ENCODE measurements at regions not wholly inside any gene's neighbourhood (a gene's known extent, or its start where the extent isn't known, plus 50 kb on each side); places are given as distances from the start of the nearest gene placed in this dataset.
"Not testable (repeated sequence)": the region's sequence is repeated elsewhere in the genome, so short reads cannot be mapped to it uniquely, and the experiment has no call there.

DNA sequence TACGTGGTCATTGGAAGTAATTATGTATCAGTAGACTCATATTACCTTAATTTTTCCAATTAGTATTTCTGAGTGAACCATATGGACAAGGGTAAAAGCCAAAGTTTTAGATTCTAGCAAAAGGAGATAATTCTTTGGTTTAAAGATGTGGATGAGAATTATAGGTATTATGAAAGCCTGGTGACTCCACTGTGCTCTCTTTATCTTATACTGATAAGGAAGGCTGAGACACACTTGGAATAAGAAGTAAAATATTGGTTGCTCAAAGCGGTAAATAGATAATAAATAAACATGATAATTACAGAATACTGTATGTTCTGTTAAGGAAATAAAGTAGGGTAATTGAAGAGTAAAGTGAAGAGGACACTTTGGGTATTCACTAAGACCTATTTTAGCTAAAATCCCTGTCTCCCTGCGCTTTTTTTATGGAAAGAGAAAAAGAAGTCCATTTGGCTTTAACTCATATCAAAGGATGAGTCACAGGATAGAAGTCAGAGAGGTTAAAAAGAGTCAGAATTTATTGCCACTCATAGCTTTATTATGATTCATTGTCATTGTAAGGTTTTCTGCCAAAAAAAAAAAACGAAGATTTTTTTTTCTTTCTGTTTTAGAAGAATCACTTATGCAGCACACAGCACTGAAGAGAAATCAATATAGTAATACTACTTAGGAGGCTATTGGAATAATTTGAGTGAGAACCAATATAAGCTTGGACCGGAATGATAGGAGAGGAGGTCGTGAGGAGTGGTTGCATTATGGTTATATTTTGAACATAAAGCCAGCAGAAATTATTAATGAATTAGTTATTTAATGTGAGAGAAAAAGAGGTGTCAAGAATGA, 2463.1 kb downstream of the ARAP2 start:
- CTCF ChIA-PET = no interaction called here

DNA sequence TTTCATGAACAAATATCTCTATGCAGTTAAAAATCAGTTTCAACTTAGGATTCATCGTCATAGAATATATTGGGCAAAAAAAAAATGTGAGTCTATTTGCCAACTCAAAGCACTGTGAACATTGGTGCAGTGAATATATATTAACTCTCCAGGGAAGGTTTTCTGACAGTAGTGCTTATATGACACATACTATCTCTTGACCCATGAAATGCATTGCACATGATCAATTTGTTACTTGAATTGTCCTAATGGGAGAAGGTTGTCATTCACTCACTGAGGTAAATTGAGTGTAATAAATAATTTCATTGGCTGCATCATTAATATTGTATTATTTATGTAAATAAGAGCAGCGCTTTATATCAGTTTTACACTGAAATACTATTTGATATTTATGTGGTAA, 2458.5 kb downstream of the ARAP2 start:
- no peak overlapping the region for H3K4me3 Mint-ChIP-seq (ENCODE audit: low read depth, unreplicated experiment)
- BruUV-seq (replicated peaks) = no TSS peak
- intact Hi-C loops (cut with micrococcal nuclease; ENCODE audit: unreplicated experiment) = no loop called here
- TF ChIP-seq, protein P1, sequence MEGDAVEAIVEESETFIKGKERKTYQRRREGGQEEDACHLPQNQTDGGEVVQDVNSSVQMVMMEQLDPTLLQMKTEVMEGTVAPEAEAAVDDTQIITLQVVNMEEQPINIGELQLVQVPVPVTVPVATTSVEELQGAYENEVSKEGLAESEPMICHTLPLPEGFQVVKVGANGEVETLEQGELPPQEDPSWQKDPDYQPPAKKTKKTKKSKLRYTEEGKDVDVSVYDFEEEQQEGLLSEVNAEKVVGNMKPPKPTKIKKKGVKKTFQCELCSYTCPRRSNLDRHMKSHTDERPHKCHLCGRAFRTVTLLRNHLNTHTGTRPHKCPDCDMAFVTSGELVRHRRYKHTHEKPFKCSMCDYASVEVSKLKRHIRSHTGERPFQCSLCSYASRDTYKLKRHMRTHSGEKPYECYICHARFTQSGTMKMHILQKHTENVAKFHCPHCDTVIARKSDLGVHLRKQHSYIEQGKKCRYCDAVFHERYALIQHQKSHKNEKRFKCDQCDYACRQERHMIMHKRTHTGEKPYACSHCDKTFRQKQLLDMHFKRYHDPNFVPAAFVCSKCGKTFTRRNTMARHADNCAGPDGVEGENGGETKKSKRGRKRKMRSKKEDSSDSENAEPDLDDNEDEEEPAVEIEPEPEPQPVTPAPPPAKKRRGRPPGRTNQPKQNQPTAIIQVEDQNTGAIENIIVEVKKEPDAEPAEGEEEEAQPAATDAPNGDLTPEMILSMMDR (IDR thresholded peaks at IDR 0.05; ENCODE audit: unreplicated experiment) = no peak
- no peak overlapping the region for H3K27ac Mint-ChIP-seq (ENCODE audit: unreplicated experiment)
- DNase-seq = no peak
- CTCF ChIA-PET = no interaction called here
- no peaks in the 10 kb centered on the region for H3K4me1 Mint-ChIP-seq (ENCODE audit: low read depth, unreplicated experiment)
- no peaks in the 10 kb centered on the region for H3K27me3 Mint-ChIP-seq (ENCODE audit: unreplicated experiment)
- H3K9me3 Mint-ChIP-seq (ENCODE audit: low read depth, unreplicated experiment) = peaks cover 3% of the 10 kb centered on the region
- no peaks in the 10 kb centered on the region for H3K36me3 Mint-ChIP-seq (ENCODE audit: insufficient read depth, unreplicated experiment)

More for the DNA sequence above, 2463.1 kb downstream of the ARAP2 start:
- Mint-ChIP-seq H3K36me3 (ENCODE audit: insufficient read depth, unreplicated experiment) (no peaks in the 10 kb centered on the region), H3K27me3 (ENCODE audit: unreplicated experiment) (no peaks in the 10 kb centered on the region), H3K27ac (ENCODE audit: unreplicated experiment) (no peak overlapping the region), H3K4me1 (ENCODE audit: low read depth, unreplicated experiment) (no peaks in the 10 kb centered on the region), H3K4me3 (ENCODE audit: low read depth, unreplicated experiment) (no peak overlapping the region), H3K9me3 (ENCODE audit: low read depth, unreplicated experiment) (peaks cover 3% of the 10 kb centered on the region)
- BruUV-seq (replicated peaks) = no TSS peak
- TF ChIP-seq, protein P1 (IDR thresholded peaks at IDR 0.05; ENCODE audit: unreplicated experiment) = no peak
- intact Hi-C loops (cut with micrococcal nuclease; ENCODE audit: unreplicated experiment) = no loop called here
- no peak for DNase-seq

DNA sequence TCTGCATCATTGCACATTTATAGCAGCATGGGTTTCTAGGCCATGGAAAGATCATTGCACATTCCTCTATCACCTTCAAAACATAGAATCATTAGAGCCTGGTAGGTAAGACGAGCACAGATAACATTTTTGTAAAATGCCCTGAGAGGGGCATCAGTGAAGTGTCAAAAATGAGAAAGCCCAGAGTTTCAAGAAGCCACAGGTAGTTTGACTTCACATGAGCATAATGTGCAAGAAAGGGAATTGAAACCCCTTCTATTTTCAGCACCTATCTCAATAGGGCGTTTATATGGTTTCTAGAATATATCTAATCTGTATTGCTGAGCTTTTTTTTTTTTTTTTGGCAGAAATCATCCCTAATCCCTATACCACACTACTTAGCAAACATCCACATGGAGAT, 2441.7 kb downstream of the ARAP2 start:
- no TSS peak for BruUV-seq (replicated peaks)
- Mint-ChIP-seq H3K27ac (ENCODE audit: unreplicated experiment) (no peak overlapping the region), H3K4me1 (ENCODE audit: low read depth, unreplicated experiment) (no peaks in the 10 kb centered on the region), H3K4me3 (ENCODE audit: low read depth, unreplicated experiment) (no peak overlapping the region), H3K27me3 (ENCODE audit: unreplicated experiment) (no peaks in the 10 kb centered on the region), H3K9me3 (ENCODE audit: low read depth, unreplicated experiment) (peaks cover 12% of the 10 kb centered on the region), H3K36me3 (ENCODE audit: insufficient read depth, unreplicated experiment) (no peaks in the 10 kb centered on the region)
- TF ChIP-seq, protein P1 (IDR thresholded peaks at IDR 0.05; ENCODE audit: unreplicated experiment) = no peak
- CTCF ChIA-PET = no interaction called here
- no peak for DNase-seq
- intact Hi-C loops (cut with micrococcal nuclease; ENCODE audit: unreplicated experiment) = no loop called here

DNA sequence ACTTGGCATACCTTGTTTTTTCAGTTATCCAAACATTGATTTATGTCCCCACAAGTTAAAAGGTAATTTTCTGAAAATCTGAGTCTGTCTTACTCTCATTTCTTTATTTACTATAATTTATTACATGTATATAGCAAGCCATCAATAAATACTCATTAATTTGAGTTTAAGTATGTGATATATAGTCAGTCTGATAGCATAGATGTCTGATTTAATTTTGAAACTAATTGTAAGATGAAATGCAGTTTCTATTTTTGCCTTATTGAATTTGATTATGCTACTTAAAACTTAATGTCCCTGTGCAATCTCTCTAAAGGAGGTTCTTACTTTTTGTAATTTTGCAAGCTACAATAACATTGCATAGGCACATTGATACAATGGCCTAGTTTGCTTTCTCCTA, 2418.6 kb downstream of the ARAP2 start:
- TF ChIP-seq, protein P1 (IDR thresholded peaks at IDR 0.05; ENCODE audit: unreplicated experiment) = no peak
- H3K27ac Mint-ChIP-seq (ENCODE audit: unreplicated experiment) = no peak overlapping the region
- intact Hi-C loops (cut with micrococcal nuclease; ENCODE audit: unreplicated experiment) = no loop called here
- CTCF ChIA-PET = no interaction called here
- H3K27me3 Mint-ChIP-seq (ENCODE audit: unreplicated experiment) = no peaks in the 10 kb centered on the region
- H3K4me3 Mint-ChIP-seq (ENCODE audit: low read depth, unreplicated experiment) = no peak overlapping the region
- peaks cover 4% of the 10 kb centered on the region for H3K9me3 Mint-ChIP-seq (ENCODE audit: low read depth, unreplicated experiment)
- DNase-seq = no peak
- H3K36me3 Mint-ChIP-seq (ENCODE audit: insufficient read depth, unreplicated experiment) = no peaks in the 10 kb centered on the region
- no peaks in the 10 kb centered on the region for H3K4me1 Mint-ChIP-seq (ENCODE audit: low read depth, unreplicated experiment)
- BruUV-seq (replicated peaks) = no TSS peak

DNA sequence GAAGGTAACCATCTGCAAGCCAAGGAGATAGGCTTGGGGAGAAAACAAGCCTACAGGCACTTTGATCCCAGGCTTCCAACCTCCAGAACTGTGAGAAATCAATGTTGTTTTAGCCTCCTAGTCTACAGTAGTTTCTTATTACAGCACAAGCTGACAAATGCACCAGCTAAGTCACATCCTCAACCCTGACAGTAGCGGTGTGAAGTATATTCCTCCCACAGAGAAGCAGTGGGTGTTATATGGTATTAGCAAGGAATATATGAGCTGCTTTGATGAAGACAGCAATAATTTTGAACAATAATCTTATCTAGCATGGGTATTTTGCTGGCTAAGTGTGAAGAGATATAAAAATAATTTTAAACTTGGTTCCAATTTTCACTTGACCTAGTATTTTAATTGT, 2415.0 kb downstream of the ARAP2 start:
- DNase-seq; CTCF ChIA-PET; intact Hi-C loops (cut with micrococcal nuclease; ENCODE audit: unreplicated experiment); H3K27me3 Mint-ChIP-seq (ENCODE audit: unreplicated experiment); H3K36me3 Mint-ChIP-seq (ENCODE audit: insufficient read depth, unreplicated experiment); H3K27ac Mint-ChIP-seq (ENCODE audit: unreplicated experiment); H3K4me1 Mint-ChIP-seq (ENCODE audit: low read depth, unreplicated experiment); H3K4me3 Mint-ChIP-seq (ENCODE audit: low read depth, unreplicated experiment); H3K9me3 Mint-ChIP-seq (ENCODE audit: low read depth, unreplicated experiment); BruUV-seq (replicated peaks): not testable (repeated sequence)

Data from Calu3 (cell line).